Smooth muscle cell (in vitro differentiated cells): ENCODE measurements at regions not wholly inside any gene's neighbourhood (a gene's known extent, or its start where the extent isn't known, plus 50 kb on each side); places are given as distances from the start of the nearest gene placed in this dataset.
A peak's percentile ranks its signal among the peaks of the same experiment; 100 is the strongest.

ENCODE experiments used
- DNase-seq: peaks from one replicate; lab custom pipeline; 2025; ENCODE audit not compliant: unreplicated experiment; lab: John Stamatoyannopoulos, UW
- H2AFZ ChIP-seq: fragments of 200-600 bp; sonication (generic); 2 replicates; pipeline ENCODE4 v1.6.0; 2016; ENCODE audit warnings: antibody characterized with exemption, low read depth, mild to moderate bottlenecking
- H3F3A ChIP-seq: fragments of 200-600 bp; sonication (generic); 2 replicates; pipeline ENCODE4 v1.6.0; 2017; ENCODE audit warnings: antibody characterized with exemption, low read depth
- H3K27ac ChIP-seq: fragments of 200-600 bp; sonication (generic); 2 replicates; pipeline ENCODE4 v1.5.1; 2016; ENCODE audit warnings: low read depth, mild to moderate bottlenecking
- H3K27me3 ChIP-seq: fragments of 200-600 bp; sonication (generic); 2 replicates; pipeline ENCODE4 v1.6.1; 2016; ENCODE audit warnings: low read depth, mild to moderate bottlenecking
- H3K36me3 ChIP-seq: fragments of 200-600 bp; sonication (generic); 2 replicates; pipeline ENCODE4 v1.5.1; 2016; ENCODE audit warnings: low read depth
- H3K4me1 ChIP-seq: fragments of 200-600 bp; sonication (generic); 2 replicates; pipeline ENCODE4 v1.5.1; 2016; ENCODE audit warnings: low read depth
- H3K4me2 ChIP-seq: fragments of 200-600 bp; sonication (generic); 2 replicates; pipeline ENCODE4 v1.6.0; 2016; ENCODE audit warnings: mild to moderate bottlenecking
- H3K4me3 ChIP-seq: fragments of 200-600 bp; sonication (generic); 2 replicates; pipeline ENCODE4 v1.5.1; 2016; ENCODE audit warnings: mild to moderate bottlenecking
- H3K79me2 ChIP-seq: fragments of 200-600 bp; sonication (generic); 2 replicates; pipeline ENCODE4 v1.6.0; 2016; ENCODE audit warnings: low read depth, mild to moderate bottlenecking
- H3K9ac ChIP-seq: fragments of 200-600 bp; sonication (generic); 2 replicates; pipeline ENCODE4 v1.6.0; 2016; ENCODE audit warnings: low read depth
- H3K9me3 ChIP-seq: fragments of 200-600 bp; sonication (generic); replicated peaks from 2 replicates; pipeline ENCODE4 v1.5.1; 2016; ENCODE audit warnings: low read depth
- H4K20me1 ChIP-seq: fragments of 200-600 bp; sonication (generic); 2 replicates; pipeline ENCODE4 v1.6.0; 2016; ENCODE audit warnings: low read depth
- WGBS: methylation state at CpG from one replicate; pipeline ENCODE4 v1.1.7; 2016; ENCODE audit warnings: low lambda C conversion rate; 5-methylcytosine and 5-hydroxymethylcytosine counted together
- TF ChIP-seq, protein P1 (sequence below): fragments of 200-600 bp; sonication (generic); IDR thresholded peaks from 2 replicates; pipeline ENCODE4 v1.5.1; 2017; ENCODE audit warnings: borderline replicate concordance, mild to moderate bottlenecking, antibody characterized with exemption; ENCODE audit not compliant: insufficient read depth, poor library complexity, severe bottlenecking

DNA sequence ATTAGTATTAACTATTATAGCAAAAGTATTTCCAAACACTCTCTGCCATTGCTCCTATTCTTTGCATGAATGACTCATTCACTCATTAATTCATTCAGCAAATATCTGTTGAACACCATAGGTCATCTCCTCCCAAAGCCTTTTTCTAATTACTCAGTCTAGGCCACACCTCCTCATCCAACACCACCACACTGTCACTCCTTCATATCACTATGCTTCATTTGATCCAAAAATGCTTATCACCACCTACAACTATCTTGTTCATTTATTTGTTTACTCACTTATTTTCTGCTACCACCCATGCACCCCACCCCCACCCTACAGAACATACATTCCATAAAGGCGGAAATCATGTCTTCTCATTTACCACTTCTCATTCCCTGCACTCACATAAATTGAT lies 94.4 kb upstream of the TNFSF4 start:
- Histone ChIP-seq H3K27me3 (no peaks in the 10 kb centered on the region), H3K79me2 (no peaks in the 10 kb centered on the region), H3K27ac (no peak overlapping the region), H3F3A (no peaks in the 10 kb centered on the region), H3K4me3 (no peak overlapping the region), H3K4me1 (peaks cover 28% of the 10 kb centered on the region), H3K36me3 (no peaks in the 10 kb centered on the region), H4K20me1 (no peaks in the 10 kb centered on the region), H3K4me2 (no peak overlapping the region), H2AFZ (no peak overlapping the region), H3K9ac (no peak overlapping the region), H3K9me3 (no peaks in the 10 kb centered on the region)
- DNase-seq = no peak
- TF ChIP-seq, protein P1, sequence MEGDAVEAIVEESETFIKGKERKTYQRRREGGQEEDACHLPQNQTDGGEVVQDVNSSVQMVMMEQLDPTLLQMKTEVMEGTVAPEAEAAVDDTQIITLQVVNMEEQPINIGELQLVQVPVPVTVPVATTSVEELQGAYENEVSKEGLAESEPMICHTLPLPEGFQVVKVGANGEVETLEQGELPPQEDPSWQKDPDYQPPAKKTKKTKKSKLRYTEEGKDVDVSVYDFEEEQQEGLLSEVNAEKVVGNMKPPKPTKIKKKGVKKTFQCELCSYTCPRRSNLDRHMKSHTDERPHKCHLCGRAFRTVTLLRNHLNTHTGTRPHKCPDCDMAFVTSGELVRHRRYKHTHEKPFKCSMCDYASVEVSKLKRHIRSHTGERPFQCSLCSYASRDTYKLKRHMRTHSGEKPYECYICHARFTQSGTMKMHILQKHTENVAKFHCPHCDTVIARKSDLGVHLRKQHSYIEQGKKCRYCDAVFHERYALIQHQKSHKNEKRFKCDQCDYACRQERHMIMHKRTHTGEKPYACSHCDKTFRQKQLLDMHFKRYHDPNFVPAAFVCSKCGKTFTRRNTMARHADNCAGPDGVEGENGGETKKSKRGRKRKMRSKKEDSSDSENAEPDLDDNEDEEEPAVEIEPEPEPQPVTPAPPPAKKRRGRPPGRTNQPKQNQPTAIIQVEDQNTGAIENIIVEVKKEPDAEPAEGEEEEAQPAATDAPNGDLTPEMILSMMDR = no peak
- 89% methylated on average over 1 of the region's 1 CpG for WGBS

DNA sequence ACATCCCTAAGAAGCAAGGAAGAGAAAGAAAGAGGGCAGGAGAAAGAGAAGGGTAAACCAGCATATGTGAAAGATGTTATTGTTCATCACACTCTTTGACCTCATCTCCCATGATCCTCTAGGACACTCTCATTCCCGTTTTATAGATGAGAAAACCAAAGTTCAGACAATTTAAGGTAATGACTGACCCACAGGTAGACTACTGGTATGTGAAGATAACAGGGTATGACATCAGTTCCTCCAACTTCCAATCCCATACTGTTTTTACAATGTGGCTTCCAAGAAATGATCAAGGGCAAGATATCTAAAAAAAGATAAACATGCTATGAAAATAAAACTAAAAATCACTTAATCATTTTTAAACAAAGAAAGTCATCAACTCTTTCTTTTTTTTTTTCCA lies 95.2 kb upstream of the TNFSF4 start:
- Histone ChIP-seq H2AFZ (no peak overlapping the region), H4K20me1 (no peaks in the 10 kb centered on the region)
- no peak for DNase-seq

DNA sequence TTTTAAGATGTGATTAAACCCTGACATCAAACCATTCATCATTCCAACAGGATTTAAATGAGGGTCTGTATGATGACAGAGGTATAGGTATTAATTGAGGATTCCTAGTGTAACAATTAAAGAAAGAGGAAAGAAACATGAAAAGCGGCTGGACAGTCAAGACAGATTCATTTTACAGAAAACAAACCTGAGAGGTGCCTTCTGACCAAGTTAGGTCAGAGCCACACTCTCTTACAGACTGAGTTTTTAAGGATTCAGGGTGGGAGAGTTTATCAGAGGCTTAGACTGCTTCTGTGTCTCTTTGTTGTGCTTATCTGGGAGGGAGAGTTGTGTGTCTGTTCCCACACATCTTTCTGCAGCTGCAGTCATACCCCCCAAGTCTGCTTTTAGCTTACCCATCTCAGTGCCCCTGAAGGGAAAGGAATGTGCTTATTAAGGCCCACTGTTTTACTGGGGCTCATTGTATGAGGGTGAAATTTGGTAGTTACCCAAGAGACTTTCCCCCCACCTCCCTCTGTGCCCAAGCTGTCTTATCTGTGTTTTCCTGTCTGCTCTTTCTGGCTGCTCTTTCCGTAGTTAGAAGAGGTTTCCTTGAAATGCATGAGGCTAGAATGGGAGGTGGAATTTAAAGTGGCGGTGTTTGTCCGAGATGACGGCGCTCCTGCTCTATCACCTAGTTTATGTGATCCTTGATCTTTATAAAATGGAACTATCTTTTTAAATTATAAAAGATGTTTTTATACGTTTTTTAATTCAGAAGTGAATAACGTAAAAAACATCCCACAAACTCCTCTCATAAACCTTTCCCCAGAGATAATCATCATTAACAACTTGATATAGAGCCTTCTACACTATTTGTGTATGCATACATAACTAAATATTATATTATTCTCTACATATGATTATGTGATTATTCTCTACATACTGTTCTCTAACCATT lies 96.0 kb upstream of the TNFSF4 start:
- H3K27ac ChIP-seq = peak overlapping the region; percentile 38
- H2AFZ ChIP-seq = peak overlapping the region; percentile 75
- H3K36me3 ChIP-seq = no peaks in the 10 kb centered on the region
- H3F3A ChIP-seq = no peaks in the 10 kb centered on the region
- H3K79me2 ChIP-seq = no peaks in the 10 kb centered on the region
- no peaks in the 10 kb centered on the region for H3K27me3 ChIP-seq
- H3K4me1 ChIP-seq = peaks cover 26% of the 10 kb centered on the region
- H3K9ac ChIP-seq = no peak overlapping the region
- DNase-seq = no peak
- H4K20me1 ChIP-seq = no peaks in the 10 kb centered on the region
- 28% methylated on average over 8 of the region's 8 CpGs for WGBS
- TF ChIP-seq, protein P1 = no peak
- H3K4me2 ChIP-seq = peak overlapping the region; percentile 65
- H3K4me3 ChIP-seq = no peak overlapping the region
- H3K9me3 ChIP-seq = no peaks in the 10 kb centered on the region

More for the DNA sequence above, 95.2 kb upstream of the TNFSF4 start:
- H3K36me3 ChIP-seq = no peaks in the 10 kb centered on the region
- no peaks in the 10 kb centered on the region for H3K27me3 ChIP-seq
- no peaks in the 10 kb centered on the region for H3K79me2 ChIP-seq
- TF ChIP-seq, protein P1 = no peak
- 50% methylated on average over 1 of the region's 1 CpG for WGBS
- no peak overlapping the region for H3K9ac ChIP-seq
- no peak overlapping the region for H3K4me2 ChIP-seq
- no peaks in the 10 kb centered on the region for H3F3A ChIP-seq
- peaks cover 28% of the 10 kb centered on the region for H3K4me1 ChIP-seq
- no peaks in the 10 kb centered on the region for H3K9me3 ChIP-seq
- H3K4me3 ChIP-seq = no peak overlapping the region
- H3K27ac ChIP-seq = no peak overlapping the region
